Liver (tissue), 3 donors: ENCODE measurements at regions not wholly inside any gene's neighbourhood (a gene's known extent, or its start where the extent isn't known, plus 50 kb on each side); places are given as distances from the start of the nearest gene placed in this dataset.

Experiments used
- CTCF ChIP-seq: fragments of 150-350 bp; IDR thresholded peaks from 2 replicates; pipeline ENCODE4 v1.5.1; 2017; ENCODE audit warnings: improper control_type of control experiment, low read depth, low read length; ENCODE audit not compliant: missing input control
- NR2F2 ChIP-seq: IDR thresholded peaks from 2 replicates; pipeline ENCODE4 v1.6.1; 2016; ENCODE audit warnings: antibody characterized with exemption
- RAD21 ChIP-seq, 2 donors: IDR thresholded peaks; 2 replicates each; pipeline ENCODE4 v1.6.1; 2016; ENCODE audit warnings: antibody characterized with exemption in 2 of 2, mild to moderate bottlenecking in 2 of 2
- REST ChIP-seq: IDR thresholded peaks from 2 replicates; pipeline ENCODE4 v1.6.1; 2016; ENCODE audit warnings: antibody characterized with exemption, mild to moderate bottlenecking
- YY1 ChIP-seq: IDR thresholded peaks from 2 replicates; pipeline ENCODE4 v1.6.1; 2016; ENCODE audit warnings: antibody characterized with exemption, mild to moderate bottlenecking
- donor health status: healthy.
- donor health status: healthy.

GRCh38 chr5:90251447-90251846 is 158.1 kb downstream of the CETN3 start:
- TF ChIP-seq CTCF, result no peak
- no peak for TF ChIP-seq RAD21 (IDR thresholded peaks at IDR 0.05)
- TF ChIP-seq REST, result no peak
- TF ChIP-seq NR2F2, result no peak
- TF ChIP-seq YY1, result no peak
